GM04504 (cell line): ENCODE measurements at regions not wholly inside any gene's neighbourhood (a gene's known extent, or its start where the extent isn't known, plus 50 kb on each side); places are given as distances from the start of the nearest gene placed in this dataset.
A peak's percentile ranks its signal among the peaks of the same experiment; 100 is the strongest.
"Not testable (repeated sequence)": the region's sequence is repeated elsewhere in the genome, so short reads cannot be mapped to it uniquely, and the experiment has no call there.

ENCODE experiments used
- DNase-seq: peaks from one replicate; pipeline ENCODE4 v3.0.0-alpha.2; 2012; ENCODE audit warnings: low read depth

DNA sequence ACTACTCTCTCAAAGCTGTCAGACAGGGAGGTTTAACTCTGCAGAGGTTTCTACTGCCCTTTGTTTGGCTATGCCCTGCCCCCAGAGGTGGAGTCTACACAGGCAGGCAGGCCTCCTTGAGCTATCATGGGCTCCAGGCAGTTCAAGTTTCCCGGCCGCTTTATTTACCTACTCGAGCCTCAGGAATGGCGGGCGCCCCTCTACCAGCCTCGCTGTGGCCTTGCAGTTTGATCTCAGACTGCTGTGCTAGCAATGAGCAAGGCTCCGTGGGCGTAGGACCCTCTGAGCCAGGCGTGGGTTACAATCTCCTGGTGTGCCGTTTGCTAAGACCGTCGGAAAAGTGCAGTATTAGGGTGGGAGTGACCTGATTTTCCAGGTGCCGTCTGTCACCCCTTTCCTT, 124.3 kb downstream of the PTCHD1 start:
- not testable (repeated sequence) for DNase-seq

DNA sequence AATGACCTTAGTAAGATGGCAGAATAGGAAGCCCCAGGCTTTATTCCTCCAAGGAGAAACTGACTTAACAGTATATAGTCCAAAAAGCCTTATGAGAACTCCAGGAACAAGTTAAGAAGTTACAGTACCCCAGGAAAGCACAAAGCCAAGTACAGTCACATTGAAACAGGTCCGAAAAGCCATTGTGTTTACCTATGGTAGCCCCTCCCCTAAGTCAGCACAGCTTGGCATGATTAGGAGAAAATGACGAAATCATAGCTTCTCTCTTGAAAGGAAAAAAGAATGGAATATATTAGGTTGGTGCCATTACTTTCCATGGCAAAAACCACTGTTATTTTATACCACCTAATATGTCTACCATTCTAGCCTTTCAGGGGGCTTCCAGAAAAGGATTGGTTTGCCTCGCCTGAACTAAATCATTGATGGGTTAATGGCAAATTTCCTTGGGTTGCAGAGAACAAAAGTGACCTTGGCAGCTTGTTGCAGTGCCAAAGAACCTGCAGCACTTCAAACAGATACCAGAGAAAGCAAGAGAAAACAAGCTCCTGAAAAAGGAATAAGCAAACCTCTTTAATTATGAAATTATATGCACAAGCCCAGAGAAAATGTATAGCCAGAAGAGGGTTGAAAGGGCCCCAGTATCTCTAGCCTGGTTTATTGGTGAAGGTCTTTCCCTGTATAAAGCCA, 130.6 kb downstream of the PTCHD1 start:
- no peak for DNase-seq

DNA sequence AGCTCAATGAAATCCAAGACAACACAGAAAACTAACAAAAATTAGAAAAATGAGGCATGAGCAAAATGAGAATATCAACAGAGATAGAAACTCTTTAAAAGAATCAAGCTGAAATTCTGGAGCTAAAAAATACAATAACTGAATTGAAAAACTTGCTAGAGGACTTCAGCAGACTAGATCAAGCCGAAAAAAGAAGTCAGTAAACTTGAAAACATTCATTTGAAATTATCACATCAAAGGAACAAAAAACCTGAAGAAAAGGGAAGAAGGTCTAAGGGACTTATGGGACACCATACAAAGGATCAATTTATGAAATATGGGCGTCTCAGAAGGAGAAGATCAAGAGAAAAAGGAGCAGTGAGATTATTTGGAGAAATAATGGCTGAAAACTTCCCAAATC, 131.3 kb downstream of the PTCHD1 start:
- no peak for DNase-seq

DNA sequence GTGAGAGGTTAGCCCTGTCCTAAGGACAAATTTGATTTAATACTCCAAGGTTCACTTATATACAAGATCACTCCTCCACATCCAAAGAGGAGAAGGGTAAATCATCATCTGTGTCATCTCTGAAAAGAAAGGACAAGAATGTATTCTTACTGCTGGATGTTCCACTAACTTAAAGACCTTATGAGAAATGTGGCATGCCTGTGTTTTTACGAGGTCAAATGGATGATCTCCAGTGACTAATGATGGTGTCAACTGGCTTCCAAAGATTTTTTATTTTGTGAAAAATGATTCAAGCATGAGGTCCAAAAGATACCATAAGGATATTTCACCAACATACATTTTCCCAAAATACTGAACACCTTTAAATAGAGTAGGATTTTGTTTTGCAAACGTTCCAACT, 143.4 kb downstream of the PTCHD1 start:
- no peak for DNase-seq

DNA sequence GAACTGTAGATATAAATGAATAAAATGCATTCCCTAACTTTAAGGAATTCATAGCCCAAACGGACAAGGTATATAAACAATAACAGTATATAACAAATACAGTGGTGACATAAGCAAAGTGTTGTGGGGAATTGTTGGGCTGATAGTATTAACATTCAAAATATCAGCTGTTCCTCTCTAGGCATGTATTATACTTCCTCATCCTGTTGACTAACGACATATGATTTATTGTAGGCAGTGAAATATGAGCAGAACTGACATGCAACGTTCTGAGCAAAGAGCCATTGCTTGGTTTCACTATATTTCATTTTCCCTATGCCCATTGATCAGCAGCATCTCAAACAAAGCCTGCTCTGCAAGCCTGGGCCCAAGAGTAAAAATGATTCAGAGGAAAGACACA, 143.9 kb downstream of the PTCHD1 start:
- no peak for DNase-seq

DNA sequence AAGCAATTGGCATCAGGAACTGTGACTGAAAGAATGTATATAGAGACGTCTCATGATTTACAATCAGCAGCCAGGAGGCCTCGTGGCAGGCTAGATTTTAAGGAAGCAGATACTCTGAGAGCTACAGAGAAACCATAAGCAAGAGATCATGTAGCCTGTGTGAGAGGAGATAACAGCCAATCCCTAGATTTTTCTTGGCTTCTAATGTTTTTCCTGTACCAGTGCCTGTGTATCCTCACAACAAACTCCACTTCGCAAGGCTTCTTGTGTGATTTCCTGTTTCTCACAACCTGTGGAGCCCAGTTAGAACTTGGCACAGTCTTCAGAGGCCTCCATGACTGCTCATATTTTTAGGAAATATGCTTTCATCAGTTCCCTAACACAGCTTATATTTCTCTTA, 147.9 kb downstream of the PTCHD1 start:
- DNase-seq, result no peak

DNA sequence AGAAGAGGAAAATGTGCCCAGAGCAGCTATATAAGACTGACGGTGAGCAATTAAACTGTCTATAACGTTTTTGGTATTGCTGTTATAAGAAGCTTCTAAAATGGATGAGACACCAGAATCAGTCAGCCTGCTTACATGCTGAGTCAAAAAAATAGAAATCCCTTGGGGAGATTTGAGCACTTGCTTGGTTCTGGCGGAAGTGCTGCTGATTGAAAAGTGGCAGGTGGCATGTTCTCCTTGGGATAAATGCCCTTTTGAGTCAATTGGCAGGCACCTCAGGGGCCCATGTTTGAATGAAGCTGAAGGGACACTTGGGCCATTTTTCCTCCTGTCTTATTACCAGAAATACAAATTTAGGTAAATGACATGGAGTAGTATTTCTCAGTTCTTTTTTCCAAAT, 148.7 kb downstream of the PTCHD1 start:
- DNase-seq, result no peak

DNA sequence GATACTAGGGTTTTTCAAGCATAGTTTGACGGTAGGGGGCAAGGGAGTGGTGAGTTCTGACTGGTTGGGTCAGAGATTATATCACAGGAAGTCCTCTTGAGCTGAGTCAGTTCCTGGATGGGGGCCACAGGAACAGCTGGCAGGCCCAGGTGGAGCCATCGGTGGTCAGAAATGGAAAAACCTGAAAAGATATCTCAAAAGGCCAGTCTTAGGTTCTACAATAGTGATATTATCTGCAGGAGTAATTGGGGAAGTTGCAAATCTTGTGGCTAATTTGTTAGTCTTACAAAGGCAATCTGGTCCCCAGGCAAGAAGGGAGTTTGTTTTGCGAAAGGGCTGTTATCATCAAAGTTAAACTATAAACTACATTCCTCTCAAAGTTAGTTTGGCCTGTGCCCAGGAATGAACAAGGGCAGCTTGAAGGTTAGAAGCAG, 159.3 kb downstream of the PTCHD1 start:
- no peak for DNase-seq

DNA sequence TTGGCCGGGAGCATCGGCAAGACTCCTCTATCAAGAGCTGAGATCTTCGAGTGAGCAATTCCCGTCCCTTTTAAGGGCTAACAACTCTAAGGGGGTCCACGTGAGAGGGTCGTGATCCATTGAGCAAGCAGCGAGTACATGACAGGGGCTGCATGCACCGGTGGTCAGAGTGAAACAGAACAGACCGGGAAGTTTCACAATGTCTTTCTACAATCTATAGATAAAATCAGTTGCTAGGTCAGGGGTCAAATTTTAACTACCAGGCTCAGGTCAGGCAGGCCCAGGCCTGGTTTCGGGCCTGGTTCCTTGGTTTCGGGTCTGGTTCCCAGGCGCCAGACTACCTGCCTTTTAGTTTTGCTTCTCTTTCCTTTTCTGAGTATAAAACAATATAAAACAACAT, 160.1 kb downstream of the PTCHD1 start:
- no peak for DNase-seq

DNA sequence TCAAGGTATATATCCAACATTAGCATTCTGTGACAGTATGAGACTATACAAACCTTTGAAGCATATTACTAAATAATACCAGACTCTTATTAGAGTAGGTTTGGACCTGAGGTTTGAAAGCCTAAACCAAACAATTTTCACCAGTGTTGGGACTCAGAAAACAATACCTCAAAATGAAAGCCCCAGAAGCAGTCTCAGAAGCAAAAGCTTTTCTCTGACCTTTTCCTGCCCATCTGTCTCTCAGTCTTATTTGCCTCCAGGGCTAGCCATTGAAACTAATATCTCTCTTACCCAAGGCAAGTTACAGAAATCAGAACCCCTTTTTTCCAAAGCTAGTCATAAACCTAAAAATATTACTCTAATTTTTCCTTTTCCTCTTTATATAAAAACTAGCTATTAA, 163.3 kb downstream of the PTCHD1 start:
- DNase-seq, result no peak

DNA sequence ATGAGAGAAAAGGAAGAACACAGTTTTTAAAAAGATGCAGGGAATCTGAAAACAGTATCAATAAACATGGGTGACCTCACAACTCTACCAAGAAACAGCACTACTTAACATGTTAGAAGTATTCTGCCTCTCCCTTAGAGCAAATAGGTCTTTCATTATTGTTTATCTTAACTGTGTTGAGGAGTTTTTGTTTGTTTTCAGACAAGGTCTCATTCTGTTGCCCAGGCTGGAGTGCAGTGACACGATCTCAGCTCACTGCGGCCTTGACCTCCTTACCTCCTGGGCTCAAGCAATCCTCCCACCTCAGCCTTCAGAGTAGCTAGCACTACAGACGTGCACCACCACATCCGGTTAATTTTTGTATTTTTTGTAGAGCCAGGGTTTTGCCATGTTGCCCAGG, 165.3 kb upstream of the PRDX4 start:
- no peak for DNase-seq

DNA sequence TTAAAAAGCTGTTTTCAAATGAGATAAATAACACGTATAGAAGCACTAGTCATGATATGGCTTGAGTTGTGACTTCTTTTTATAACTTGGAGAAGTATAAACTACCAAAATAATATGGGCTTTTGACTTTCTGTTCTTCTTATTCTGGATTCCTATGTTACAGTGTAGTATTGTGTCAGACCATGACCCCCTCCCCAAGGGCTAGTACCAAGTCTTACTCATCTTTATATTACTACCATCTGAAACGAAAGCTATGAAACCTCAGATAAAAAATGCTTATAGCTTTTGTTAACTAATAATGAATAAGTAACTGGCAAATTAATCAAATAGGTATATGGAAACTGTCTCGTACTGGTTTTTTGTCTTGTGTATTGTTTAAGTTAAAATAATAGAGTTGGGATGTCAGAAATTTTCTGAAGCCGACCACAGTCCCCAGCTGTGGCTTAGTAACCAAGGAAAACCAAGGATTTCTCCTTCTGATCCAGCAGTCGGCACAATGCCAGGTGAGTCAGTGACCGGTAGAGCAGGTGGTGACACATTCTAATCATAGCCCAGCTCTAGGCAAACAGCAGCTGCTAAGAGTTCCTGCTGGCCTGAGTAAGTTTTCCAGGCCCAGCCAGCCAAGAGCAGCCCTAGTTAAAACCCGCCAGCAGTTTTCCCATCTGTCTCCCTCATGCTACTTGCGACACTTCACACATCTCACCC, 163.3 kb upstream of the PRDX4 start:
- DNase-seq, result peak; percentile 17

DNA sequence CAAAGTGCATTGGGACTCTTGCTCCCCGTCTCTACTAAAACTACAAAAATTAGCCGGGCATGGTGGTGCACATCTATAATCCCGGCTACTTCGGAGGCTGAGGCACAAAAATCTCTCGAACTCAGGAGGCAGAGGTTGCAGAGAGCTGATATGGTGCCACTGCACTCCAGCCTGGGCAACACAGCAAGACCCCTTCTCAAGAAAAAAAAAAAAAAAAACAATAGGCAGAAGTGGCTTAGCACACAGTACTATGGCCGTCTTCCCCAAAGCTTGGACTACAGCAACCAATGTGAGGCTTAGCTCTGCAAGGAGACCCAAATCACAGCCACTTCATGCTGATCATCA, 162.8 kb upstream of the PRDX4 start:
- no peak for DNase-seq

DNA sequence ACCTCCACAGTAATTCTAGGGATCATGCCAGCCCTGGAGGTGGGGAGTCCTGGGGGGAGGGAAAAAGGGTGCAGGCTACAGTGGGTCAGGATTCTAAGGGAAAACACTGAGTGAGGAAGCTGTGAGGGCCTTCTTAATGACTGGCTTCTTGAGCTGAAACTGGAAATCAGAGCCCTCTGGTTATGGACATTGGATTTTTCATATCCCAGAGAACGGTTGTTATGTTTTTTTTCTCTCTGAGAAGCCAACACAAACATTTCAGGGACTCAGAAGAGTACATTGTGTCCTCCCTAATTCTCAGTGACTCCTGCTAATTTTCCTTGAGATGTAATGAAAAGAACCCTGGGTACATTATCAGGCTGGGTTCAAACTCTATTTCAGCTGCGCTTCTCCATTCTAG, 162.4 kb upstream of the PRDX4 start:
- DNase-seq, result no peak

DNA sequence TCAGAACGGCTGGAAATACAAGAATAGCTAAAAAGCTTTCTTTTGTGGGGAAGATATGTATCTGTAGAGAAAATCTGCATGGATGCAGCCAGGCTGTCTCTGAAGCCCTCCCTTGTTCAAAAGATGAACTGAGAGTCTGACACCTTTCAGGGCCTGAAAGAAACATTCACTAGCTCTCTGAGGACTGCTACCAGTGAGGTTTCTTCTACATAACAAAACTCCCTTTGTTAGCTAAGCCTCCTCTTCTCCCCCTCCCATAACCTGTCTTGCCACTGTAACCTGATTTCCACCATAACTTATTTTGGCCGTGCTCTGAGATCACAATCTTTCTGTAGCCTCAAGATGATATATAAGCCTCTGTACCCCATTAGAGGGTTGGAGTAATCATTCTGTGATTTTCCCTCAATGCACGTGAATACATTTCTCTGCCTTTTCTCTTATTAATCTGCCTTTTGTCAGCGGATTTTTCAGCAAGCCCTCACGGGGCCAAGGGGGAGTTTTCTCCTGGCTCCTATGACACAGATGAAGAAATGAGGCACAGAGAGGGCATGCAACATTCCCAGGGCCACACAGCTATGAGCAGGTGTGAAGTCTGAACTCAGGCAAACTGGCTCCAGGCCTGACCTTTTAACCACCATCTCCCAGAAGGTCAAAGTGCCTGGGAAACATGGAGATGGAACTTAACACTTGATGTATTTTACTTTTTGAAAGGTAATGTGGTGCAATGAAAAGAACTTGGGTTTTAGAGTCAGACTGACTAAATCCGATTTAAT, 161.6 kb upstream of the PRDX4 start:
- no peak for DNase-seq

DNA sequence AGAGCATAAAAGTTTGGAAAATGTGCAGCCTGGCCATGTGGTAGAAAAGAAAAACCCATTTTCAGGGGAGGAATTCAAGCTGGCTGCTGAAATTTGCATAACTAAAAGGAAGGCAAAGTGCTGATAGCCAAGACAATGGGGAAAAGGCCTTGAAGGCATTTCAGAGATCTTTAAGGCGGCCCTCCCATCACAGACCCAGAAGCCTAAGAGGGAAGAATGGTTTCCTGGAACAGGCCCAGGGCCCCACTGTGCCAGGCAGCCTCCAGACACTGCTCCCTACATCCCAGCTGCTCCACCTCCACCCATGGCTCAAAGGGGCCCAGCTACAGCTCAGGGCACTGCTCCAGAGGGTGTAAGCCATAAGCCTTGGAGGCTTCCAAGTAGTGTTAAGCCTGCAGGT, 158.0 kb upstream of the PRDX4 start:
- no peak for DNase-seq

DNA sequence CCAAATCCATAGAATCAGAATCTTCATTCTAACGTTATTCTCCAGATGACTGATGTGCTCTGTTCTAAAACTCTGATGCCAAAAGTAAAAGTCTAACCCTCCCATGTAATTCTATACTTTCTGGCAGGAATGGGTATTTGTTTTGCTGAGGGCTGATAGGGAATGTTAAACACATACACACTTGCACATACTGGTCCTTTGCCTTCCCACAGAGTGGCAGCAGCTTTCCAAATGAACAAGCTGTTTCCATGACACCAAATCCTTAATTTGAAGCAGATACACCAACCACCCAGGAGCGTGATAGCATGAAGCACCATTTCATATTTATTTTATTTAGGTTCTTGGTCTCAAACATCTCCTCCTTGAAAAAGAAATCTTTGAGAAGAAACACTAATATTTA, 155.5 kb upstream of the PRDX4 start:
- no peak for DNase-seq

DNA sequence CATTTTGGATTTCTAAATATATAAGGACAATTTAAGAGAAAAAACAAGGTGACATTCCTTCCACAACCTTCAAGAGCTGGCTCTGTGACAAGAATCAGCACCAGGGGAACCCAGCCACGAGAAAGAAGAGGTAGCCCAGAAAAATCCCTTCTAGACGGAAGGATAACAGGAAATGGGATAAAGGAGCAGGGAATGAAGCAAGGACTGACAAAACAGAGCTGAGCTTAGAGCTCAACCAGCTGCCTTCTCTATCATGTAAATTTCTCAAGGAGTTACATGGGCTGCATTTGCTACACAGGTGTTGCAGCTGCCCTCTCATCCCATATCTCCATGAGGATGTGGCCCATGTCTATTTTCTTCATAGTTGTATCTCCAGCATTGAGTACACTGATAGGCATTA, 154.2 kb upstream of the PRDX4 start:
- DNase-seq, result no peak

DNA sequence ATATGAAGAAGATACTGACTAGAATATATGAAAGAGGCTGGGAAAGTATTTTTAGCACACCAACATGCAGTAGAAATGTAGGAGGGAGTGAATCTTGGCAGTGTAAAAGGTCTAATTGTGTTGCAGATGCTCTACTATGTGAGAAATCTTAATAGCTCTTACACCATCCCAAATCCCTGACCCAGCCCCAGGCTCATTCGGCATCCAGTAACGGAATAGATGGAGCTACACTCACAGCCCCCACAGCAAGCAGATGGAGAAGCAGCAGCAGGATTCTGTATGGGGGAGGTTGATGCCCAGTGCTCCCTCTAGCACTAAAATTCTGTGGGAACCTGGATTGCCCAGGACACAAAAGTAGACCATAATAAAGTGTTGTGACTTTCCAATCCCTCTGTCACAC, 153.2 kb upstream of the PRDX4 start:
- no peak for DNase-seq

DNA sequence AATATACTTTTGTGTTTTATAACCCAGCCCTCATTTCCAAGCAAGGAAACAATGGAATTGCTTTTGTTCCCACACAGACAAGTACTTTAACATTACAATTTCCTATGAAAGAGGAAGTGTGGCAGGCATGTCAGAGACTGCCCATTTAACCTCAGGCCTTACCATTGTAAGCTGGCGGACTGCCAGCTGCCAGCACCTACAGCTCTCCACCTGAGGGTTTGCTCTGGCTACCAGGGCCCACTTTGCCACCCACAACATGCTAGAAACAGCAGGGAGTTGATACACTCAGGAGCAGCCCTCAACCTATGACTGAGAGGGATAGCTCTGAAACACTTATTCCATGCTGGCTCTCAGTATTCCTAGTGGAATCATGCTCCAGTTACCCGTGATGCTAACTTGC, 152.3 kb upstream of the PRDX4 start:
- DNase-seq, result no peak

DNA sequence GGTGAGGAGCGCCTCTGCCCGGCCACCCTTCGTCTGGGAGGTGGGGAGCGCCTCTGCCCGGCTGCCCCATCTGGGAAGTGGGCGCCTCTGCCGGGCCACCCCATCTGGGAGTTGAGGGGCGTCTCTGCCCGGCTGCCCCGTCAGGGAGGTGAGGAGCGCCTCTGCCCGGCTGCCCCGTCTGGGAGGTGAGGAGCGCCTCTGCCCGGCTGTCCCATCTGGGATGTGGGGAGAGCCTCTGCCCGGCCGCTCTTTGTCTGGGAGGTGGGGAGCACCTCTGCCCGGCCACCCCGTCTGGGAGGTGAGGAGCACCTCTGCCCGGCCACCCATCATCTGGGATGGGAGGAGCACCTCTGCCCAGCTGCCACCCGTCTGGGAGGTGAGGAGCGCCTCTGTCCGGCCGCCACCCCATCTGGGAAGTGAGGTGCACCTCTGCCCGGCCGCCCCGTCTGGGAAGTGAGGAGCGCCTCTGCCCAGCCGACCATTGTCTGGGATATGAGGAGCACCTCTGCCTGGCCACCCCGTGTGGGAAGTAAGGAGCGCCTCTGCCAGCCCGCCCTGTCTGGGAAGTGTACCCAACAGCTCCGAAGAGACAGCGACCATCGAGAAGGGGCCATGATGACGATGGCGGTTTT, 144.2 kb upstream of the PRDX4 start:
- DNase-seq, result not testable (repeated sequence)

DNA sequence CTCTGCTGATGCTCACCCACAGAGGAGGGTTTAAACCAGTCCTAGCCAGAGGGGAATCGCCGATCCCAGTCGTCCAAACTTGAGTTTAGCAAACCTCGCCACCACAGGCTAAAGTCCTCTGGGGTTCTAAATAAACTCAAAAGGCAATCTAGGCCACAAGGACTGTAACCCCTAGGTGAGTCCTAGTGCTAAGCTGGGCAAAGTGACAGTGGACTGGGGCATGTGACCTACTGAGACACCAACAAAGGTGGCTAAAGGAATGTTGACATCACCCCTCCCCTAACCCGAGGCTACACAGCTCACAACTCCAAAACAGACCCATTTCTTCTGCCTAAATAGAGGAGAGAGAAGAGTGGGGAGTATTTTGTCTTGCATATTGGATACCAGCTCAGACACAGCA, 142.8 kb upstream of the PRDX4 start:
- DNase-seq, result no peak

DNA sequence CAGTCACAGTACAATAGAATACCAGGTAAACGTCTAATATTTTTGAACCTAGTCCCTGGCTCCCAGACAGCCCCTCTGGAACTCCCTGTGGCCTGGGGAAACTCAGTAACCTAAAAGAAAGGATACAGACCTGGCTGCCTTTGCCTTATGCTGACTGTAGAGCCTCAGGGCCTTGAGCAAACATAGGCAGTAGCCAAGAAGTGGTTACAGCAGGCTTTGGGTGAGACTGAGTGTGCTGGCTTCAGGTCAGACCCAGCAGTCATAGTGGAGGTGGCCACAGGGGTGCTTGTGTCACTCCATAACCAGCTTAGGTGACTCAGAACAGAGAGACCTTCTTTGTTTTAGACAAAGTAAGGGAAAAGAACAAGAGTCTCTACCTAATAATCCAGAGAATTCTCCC, 141.8 kb upstream of the PRDX4 start:
- no peak for DNase-seq
